ENCODE measurements at regions not wholly inside any gene's neighbourhood (a gene's known extent, or its start where the extent isn't known, plus 50 kb on each side); places are given as distances from the start of the nearest gene placed in this dataset.

GRCh38 chr20:48392407-48393310, 435.1 kb downstream of the PREX1 start:
- Histone ChIP-seq H3K4me3 (ENCODE audit: low read length) (no peak overlapping the region), H3K9me3 (ENCODE audit: insufficient read depth, low read length) (peaks cover 9% of the 10 kb centered on the region; the same call in 1 of the 2 replicates), H3K27me3 (ENCODE audit: low read depth, low read length) (peaks cover 36% of the 10 kb centered on the region), H3K4me2 (ENCODE audit: low read length) (no peak overlapping the region), H3K9ac (ENCODE audit: low read length) (no peak overlapping the region), H4K20me1 (ENCODE audit: insufficient read depth, low read length) (no peaks in the 10 kb centered on the region), H3K79me2 (ENCODE audit: low read length) (no peaks in the 10 kb centered on the region), H2AFZ (ENCODE audit: low read depth, low read length) (no peak overlapping the region), H3K27ac (ENCODE audit: low read length) (no peak overlapping the region), H3K4me1 (ENCODE audit: low read length) (no peaks in the 10 kb centered on the region), H3K36me3 (replicated peaks; ENCODE audit: low read depth, low read length) (no peaks in the 10 kb centered on the region)
- TF ChIP-seq CTCF (IDR thresholded peaks at IDR 0.05; ENCODE audit: low read depth, low read length) (no peak), EZH2phosphoT487 (IDR thresholded peaks at IDR 0.05; ENCODE audit: low read depth) (no peak)

- Histone ChIP-seq H3K79me2 (ENCODE audit: low read length) (no peaks in the 10 kb centered on the region), H3K27ac (ENCODE audit: low read length) (no peak overlapping the region), H3K4me1 (ENCODE audit: low read length) (no peaks in the 10 kb centered on the region), H3K27me3 (ENCODE audit: low read depth, low read length) (peaks cover 22% of the 10 kb centered on the region), H3K4me3 (ENCODE audit: low read length) (no peak overlapping the region), H2AFZ (ENCODE audit: low read depth, low read length) (no peak overlapping the region), H4K20me1 (ENCODE audit: insufficient read depth, low read length) (no peaks in the 10 kb centered on the region), H3K36me3 (replicated peaks; ENCODE audit: low read depth, low read length) (no peaks in the 10 kb centered on the region), H3K9me3 (ENCODE audit: insufficient read depth, low read length) (peaks cover 9% of the 10 kb centered on the region; the same call in 1 of the 2 replicates), H3K9ac (ENCODE audit: low read length) (no peak overlapping the region), H3K4me2 (ENCODE audit: low read length) (no peak overlapping the region)
- TF ChIP-seq EZH2phosphoT487 (IDR thresholded peaks at IDR 0.05; ENCODE audit: low read depth) (no peak), CTCF (IDR thresholded peaks at IDR 0.05; ENCODE audit: low read depth, low read length) (no peak)
Observed at GRCh38 chr20:48390981-48391380, 436.8 kb downstream of the PREX1 start.

- Histone ChIP-seq H2AFZ (ENCODE audit: low read depth, low read length) (no peak overlapping the region), H4K20me1 (ENCODE audit: insufficient read depth, low read length) (no peaks in the 10 kb centered on the region), H3K79me2 (ENCODE audit: low read length) (no peaks in the 10 kb centered on the region), H3K9me3 (ENCODE audit: insufficient read depth, low read length) (peaks cover 9% of the 10 kb centered on the region; the same call in 1 of the 2 replicates), H3K4me2 (ENCODE audit: low read length) (no peak overlapping the region), H3K9ac (ENCODE audit: low read length) (no peak overlapping the region), H3K36me3 (replicated peaks; ENCODE audit: low read depth, low read length) (no peaks in the 10 kb centered on the region), H3K4me1 (ENCODE audit: low read length) (peaks cover 17% of the 10 kb centered on the region), H3K27me3 (ENCODE audit: low read depth, low read length) (peaks cover 12% of the 10 kb centered on the region), H3K4me3 (ENCODE audit: low read length) (no peak overlapping the region), H3K27ac (ENCODE audit: low read length) (no peak overlapping the region)
- TF ChIP-seq CTCF (IDR thresholded peaks at IDR 0.05; ENCODE audit: low read depth, low read length): no peak
- TF ChIP-seq EZH2phosphoT487 (IDR thresholded peaks at IDR 0.05; ENCODE audit: low read depth): no peak
Observed at GRCh38 chr20:48387675-48388074, 440.1 kb downstream of the PREX1 start.

- peaks cover 17% of the 10 kb centered on the region for H3K4me1 ChIP-seq (ENCODE audit: low read length)
- H3K9ac ChIP-seq (ENCODE audit: low read length): no peak overlapping the region
- no peak overlapping the region for H3K4me3 ChIP-seq (ENCODE audit: low read length)
- no peaks in the 10 kb centered on the region for H3K79me2 ChIP-seq (ENCODE audit: low read length)
- no peak overlapping the region for H2AFZ ChIP-seq (ENCODE audit: low read depth, low read length)
- no peaks in the 10 kb centered on the region for H3K36me3 ChIP-seq (replicated peaks; ENCODE audit: low read depth, low read length)
- no peak overlapping the region for H3K27ac ChIP-seq (ENCODE audit: low read length)
- 0 out of 2 replicates have a peak, but pooled peaks cover 4% of the 10 kb centered on the region for H3K9me3 ChIP-seq (ENCODE audit: insufficient read depth, low read length)
- peaks cover 12% of the 10 kb centered on the region for H3K27me3 ChIP-seq (ENCODE audit: low read depth, low read length)
- no peak overlapping the region for H3K4me2 ChIP-seq (ENCODE audit: low read length)
- H4K20me1 ChIP-seq (ENCODE audit: insufficient read depth, low read length): no peaks in the 10 kb centered on the region
- no peak for TF ChIP-seq EZH2phosphoT487 (IDR thresholded peaks at IDR 0.05; ENCODE audit: low read depth)
- TF ChIP-seq CTCF (IDR thresholded peaks at IDR 0.05; ENCODE audit: low read depth, low read length): no peak
Observed at GRCh38 chr20:48385527-48385926, 442.3 kb downstream of the PREX1 start.
